ENCODE measurements at regions not wholly inside any gene's neighbourhood (a gene's known extent, or its start where the extent isn't known, plus 50 kb on each side); places are given as distances from the start of the nearest gene placed in this dataset.
"Not testable (repeated sequence)": the region's sequence is repeated elsewhere in the genome, so short reads cannot be mapped to it uniquely, and the experiment has no call there.

DNA sequence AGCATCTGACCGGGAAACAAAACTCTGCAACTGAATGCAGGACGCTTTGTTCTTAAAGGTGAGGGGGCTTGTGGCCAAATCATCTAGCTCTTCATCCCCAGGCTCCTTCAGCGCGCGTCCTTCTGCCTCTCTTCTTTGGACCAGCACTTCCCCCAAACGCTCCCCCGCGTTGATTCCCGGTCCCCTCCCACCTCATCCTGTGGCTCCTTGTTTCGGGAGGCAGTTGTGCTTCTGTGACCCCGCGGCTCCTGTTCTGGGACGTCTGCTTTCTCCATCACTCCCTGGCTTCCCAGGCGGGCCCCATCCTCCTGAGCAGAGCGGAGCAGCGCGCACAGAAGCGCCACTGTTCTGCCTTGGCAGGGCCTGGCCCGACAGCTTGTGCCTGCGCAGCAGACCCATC, 109.7 kb upstream of the ZNG1E start:
- not testable (repeated sequence) for H3K27ac Mint-ChIP-seq; H3K4me3 Mint-ChIP-seq; H3K4me1 Mint-ChIP-seq (ENCODE audit: low read depth); H3K27me3 Mint-ChIP-seq (ENCODE audit: insufficient read depth); H3K36me3 Mint-ChIP-seq (ENCODE audit: low read depth); H3K9me3 Mint-ChIP-seq; DNase-seq

DNA sequence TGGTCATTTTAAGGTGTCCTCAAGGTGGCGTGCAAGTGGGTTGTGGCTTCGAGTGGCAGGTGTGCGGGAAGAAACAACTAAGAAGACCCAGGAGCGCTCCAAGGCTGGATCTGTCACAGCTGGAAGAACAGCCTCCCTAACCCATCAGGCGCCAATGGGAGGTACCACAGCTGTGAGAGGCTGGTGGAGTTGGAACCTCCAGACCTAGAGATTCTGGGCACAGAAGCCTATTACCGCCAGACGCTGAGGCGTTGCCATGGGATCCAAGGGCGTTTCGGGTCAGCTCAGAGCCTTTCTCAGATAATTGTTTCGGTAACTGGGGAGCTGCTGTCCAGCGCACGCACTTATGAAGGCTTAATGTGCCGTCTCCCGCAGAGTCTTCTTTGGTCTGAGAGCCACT, 156.7 kb upstream of the ZNG1E start:
- not testable (repeated sequence) for H3K27me3 Mint-ChIP-seq (ENCODE audit: insufficient read depth); H3K9me3 Mint-ChIP-seq; DNase-seq; H3K27ac Mint-ChIP-seq; H3K4me3 Mint-ChIP-seq; H3K36me3 Mint-ChIP-seq (ENCODE audit: low read depth); H3K4me1 Mint-ChIP-seq (ENCODE audit: low read depth)

GRCh38 chr9:65514465-65514864, 161.3 kb upstream of the ZNG1E start:
- not testable (repeated sequence) for H3K4me3 Mint-ChIP-seq; DNase-seq; H3K27ac Mint-ChIP-seq; H3K9me3 Mint-ChIP-seq; H3K36me3 Mint-ChIP-seq (ENCODE audit: low read depth); H3K27me3 Mint-ChIP-seq (ENCODE audit: insufficient read depth); H3K4me1 Mint-ChIP-seq (ENCODE audit: low read depth)

DNA sequence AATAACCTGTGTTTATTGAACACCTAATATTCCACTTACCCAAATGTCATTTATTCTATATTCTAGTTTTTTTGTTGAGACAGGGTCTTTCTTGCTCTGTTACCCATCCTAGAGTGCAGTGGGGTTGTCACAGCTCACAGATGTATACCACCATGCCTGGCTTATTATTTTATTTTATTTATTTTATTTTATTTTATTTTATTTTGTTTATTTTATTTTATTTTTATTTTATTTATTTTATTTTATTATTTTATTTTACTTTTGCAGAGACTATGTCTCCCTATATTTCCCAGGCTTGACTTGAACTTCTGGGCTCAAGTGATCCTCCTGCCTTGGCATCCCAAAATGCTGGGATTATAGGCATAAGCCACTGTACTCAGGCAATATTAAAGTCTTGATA, 167.8 kb upstream of the ZNG1E start:
- DNase-seq; H3K9me3 Mint-ChIP-seq; H3K27me3 Mint-ChIP-seq (ENCODE audit: insufficient read depth); H3K4me1 Mint-ChIP-seq (ENCODE audit: low read depth); H3K36me3 Mint-ChIP-seq (ENCODE audit: low read depth); H3K27ac Mint-ChIP-seq; H3K4me3 Mint-ChIP-seq: not testable (repeated sequence)

- not testable (repeated sequence) for H3K4me3 Mint-ChIP-seq; H3K9me3 Mint-ChIP-seq; H3K27me3 Mint-ChIP-seq (ENCODE audit: insufficient read depth); H3K27ac Mint-ChIP-seq; H3K4me1 Mint-ChIP-seq (ENCODE audit: low read depth); H3K36me3 Mint-ChIP-seq (ENCODE audit: low read depth); DNase-seq
Measured at GRCh38 chr9:65504686-65505085, 171.0 kb upstream of the ZNG1E start.

- H3K36me3 Mint-ChIP-seq (ENCODE audit: low read depth); H3K4me3 Mint-ChIP-seq; H3K27ac Mint-ChIP-seq; H3K9me3 Mint-ChIP-seq; H3K4me1 Mint-ChIP-seq (ENCODE audit: low read depth); DNase-seq; H3K27me3 Mint-ChIP-seq (ENCODE audit: insufficient read depth): not testable (repeated sequence)
Measured at GRCh38 chr9:65503696-65504095, 172.0 kb upstream of the ZNG1E start.

GRCh38 chr9:65482890-65483289, 192.8 kb upstream of the ZNG1E start:
- not testable (repeated sequence) for H3K27ac Mint-ChIP-seq; H3K4me3 Mint-ChIP-seq; H3K36me3 Mint-ChIP-seq (ENCODE audit: low read depth); DNase-seq; H3K4me1 Mint-ChIP-seq (ENCODE audit: low read depth); H3K27me3 Mint-ChIP-seq (ENCODE audit: insufficient read depth); H3K9me3 Mint-ChIP-seq

DNA sequence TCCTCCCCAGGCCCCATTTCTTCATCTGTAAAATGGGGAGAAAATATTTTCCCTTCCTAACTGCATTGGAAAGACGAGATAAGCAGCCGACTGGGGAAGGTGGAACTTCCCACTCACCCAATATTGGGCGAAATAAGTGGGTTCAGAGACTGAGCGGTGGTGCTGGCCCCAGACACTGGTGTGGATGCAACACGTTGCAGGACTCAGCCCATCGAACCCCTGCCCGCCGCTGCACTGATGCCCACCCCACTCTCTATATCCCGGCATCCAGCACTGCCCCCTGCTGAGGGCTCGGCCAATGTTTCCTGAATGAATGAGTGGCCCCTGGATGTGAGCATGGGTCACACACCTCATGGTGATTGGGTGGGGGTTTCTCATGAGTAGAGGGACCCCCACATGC, 194.4 kb upstream of the ZNG1E start:
- not testable (repeated sequence) for H3K9me3 Mint-ChIP-seq; H3K4me3 Mint-ChIP-seq; H3K36me3 Mint-ChIP-seq (ENCODE audit: low read depth); DNase-seq; H3K4me1 Mint-ChIP-seq (ENCODE audit: low read depth); H3K27me3 Mint-ChIP-seq (ENCODE audit: insufficient read depth); H3K27ac Mint-ChIP-seq

GRCh38 chr9:65474891-65475290, 189.9 kb upstream of the FOXD4L5 start:
- H3K4me3 Mint-ChIP-seq; DNase-seq; H3K27ac Mint-ChIP-seq; H3K36me3 Mint-ChIP-seq (ENCODE audit: low read depth); H3K27me3 Mint-ChIP-seq (ENCODE audit: insufficient read depth); H3K4me1 Mint-ChIP-seq (ENCODE audit: low read depth): not testable (repeated sequence)
- peaks cover 12% of the 10 kb centered on the region for H3K9me3 Mint-ChIP-seq

GRCh38 chr9:65473059-65473822, 188.2 kb upstream of the FOXD4L5 start:
- not testable (repeated sequence) for H3K4me3 Mint-ChIP-seq; H3K27me3 Mint-ChIP-seq (ENCODE audit: insufficient read depth); DNase-seq; H3K27ac Mint-ChIP-seq; H3K36me3 Mint-ChIP-seq (ENCODE audit: low read depth); H3K4me1 Mint-ChIP-seq (ENCODE audit: low read depth)
- H3K9me3 Mint-ChIP-seq: peaks cover 18% of the 10 kb centered on the region

- not testable (repeated sequence) for H3K4me1 Mint-ChIP-seq (ENCODE audit: low read depth); H3K4me3 Mint-ChIP-seq; DNase-seq; H3K36me3 Mint-ChIP-seq (ENCODE audit: low read depth); H3K27ac Mint-ChIP-seq; H3K27me3 Mint-ChIP-seq (ENCODE audit: insufficient read depth)
- peaks cover 18% of the 10 kb centered on the region for H3K9me3 Mint-ChIP-seq
Measured at GRCh38 chr9:65471106-65471505, 186.1 kb upstream of the FOXD4L5 start.

GRCh38 chr9:65466911-65467734, 182.1 kb upstream of the FOXD4L5 start:
- H3K4me1 Mint-ChIP-seq (ENCODE audit: low read depth); H3K4me3 Mint-ChIP-seq; H3K27me3 Mint-ChIP-seq (ENCODE audit: insufficient read depth); H3K27ac Mint-ChIP-seq; DNase-seq: not testable (repeated sequence)
- Mint-ChIP-seq H3K36me3 (ENCODE audit: low read depth) (peaks cover 22% of the 10 kb centered on the region), H3K9me3 (peaks cover 50% of the 10 kb centered on the region)

- H3K27ac Mint-ChIP-seq; H3K4me1 Mint-ChIP-seq (ENCODE audit: low read depth); H3K4me3 Mint-ChIP-seq; DNase-seq; H3K27me3 Mint-ChIP-seq (ENCODE audit: insufficient read depth): not testable (repeated sequence)
- Mint-ChIP-seq H3K9me3 (peaks cover 55% of the 10 kb centered on the region), H3K36me3 (ENCODE audit: low read depth) (peaks cover 22% of the 10 kb centered on the region)
Measured at GRCh38 chr9:65465246-65465895, 180.4 kb upstream of the FOXD4L5 start.

- H3K4me3 Mint-ChIP-seq; DNase-seq; H3K27ac Mint-ChIP-seq; H3K4me1 Mint-ChIP-seq (ENCODE audit: low read depth); H3K27me3 Mint-ChIP-seq (ENCODE audit: insufficient read depth): not testable (repeated sequence)
- peaks cover 22% of the 10 kb centered on the region for H3K36me3 Mint-ChIP-seq (ENCODE audit: low read depth)
- peaks cover 59% of the 10 kb centered on the region for H3K9me3 Mint-ChIP-seq
Measured at GRCh38 chr9:65462476-65462875, 177.5 kb upstream of the FOXD4L5 start.
